ENCODE measurements at regions not wholly inside any gene's neighbourhood (a gene's known extent, or its start where the extent isn't known, plus 50 kb on each side); places are given as distances from the start of the nearest gene placed in this dataset.

- TF ChIP-seq SRF (IDR thresholded peaks at IDR 0.05; ENCODE audit: low read depth, low read length) (no peak), POLR2A (IDR thresholded peaks at IDR 0.05; ENCODE audit: control extremely low read depth in 1 of 2, low read depth in 2 of 2, low read length in 2 of 2) (no peak), TAF7 (optimal IDR thresholded peaks at IDR 0.05; ENCODE audit: borderline replicate concordance, low read depth, low read length) (no peak), HDAC2 (IDR thresholded peaks at IDR 0.05; ENCODE audit: borderline replicate concordance in 1 of 2, low read depth in 2 of 2, low read length in 2 of 2) (no peak), CTBP2 (IDR thresholded peaks at IDR 0.05; ENCODE audit: borderline replicate concordance, insufficient read depth, insufficient read length, low read length) (no peak)
Measured at GRCh38 chr7:40937879-40938278, 765.0 kb downstream of the INHBA start (continued).
